Ovary (tissue), 3 donors: ENCODE measurements at regions not wholly inside any gene's neighbourhood (a gene's known extent, or its start where the extent isn't known, plus 50 kb on each side); places are given as distances from the start of the nearest gene placed in this dataset.

Experiments used
- CTCF ChIP-seq, 3 donors: fragments of 450-650 bp in 2 of 3; fragments of 200-600 bp in 1 of 3; IDR thresholded peaks; one replicate each; pipeline versions ENCODE4 v1.5.1 to v1.8.0; 2016 to 2022; ENCODE audit warnings: antibody characterized with exemption in 3 of 3, mild to moderate bottlenecking in 1 of 3
- EP300 ChIP-seq: sonication (generic); formaldehyde crosslinking; IDR thresholded peaks from one replicate; pipeline ENCODE4 v1.6.1; 2017; ENCODE audit warnings: antibody characterized with exemption
- POLR2A ChIP-seq: fragments of 450-650 bp; IDR thresholded peaks from one replicate; pipeline ENCODE4 v1.6.1; 2017; ENCODE audit warnings: antibody characterized with exemption, mild to moderate bottlenecking, moderate library complexity
- donor health status: DM: no; HTN: no; CAD: no.

- TF ChIP-seq CTCF (IDR thresholded peaks at IDR 0.05) (no peak), EP300 (no peak), POLR2A (no peak)
Measured at GRCh38 chr4:156198511-156198910, 244.8 kb upstream of the CTSO start.
